Stimulated activated CD4-positive, alpha-beta T cell treated with anti-CD3 and anti-CD28 coated beads, Interleukin-15, amount 100 ng/mL, for 24 hours (primary cell): ENCODE measurements at regions not wholly inside any gene's neighbourhood (a gene's known extent, or its start where the extent isn't known, plus 50 kb on each side); places are given as distances from the start of the nearest gene placed in this dataset.

Experiments used
- DNase-seq: peaks from one replicate; pipeline ENCODE4 v3.0.0-alpha.2; 2020

DNA sequence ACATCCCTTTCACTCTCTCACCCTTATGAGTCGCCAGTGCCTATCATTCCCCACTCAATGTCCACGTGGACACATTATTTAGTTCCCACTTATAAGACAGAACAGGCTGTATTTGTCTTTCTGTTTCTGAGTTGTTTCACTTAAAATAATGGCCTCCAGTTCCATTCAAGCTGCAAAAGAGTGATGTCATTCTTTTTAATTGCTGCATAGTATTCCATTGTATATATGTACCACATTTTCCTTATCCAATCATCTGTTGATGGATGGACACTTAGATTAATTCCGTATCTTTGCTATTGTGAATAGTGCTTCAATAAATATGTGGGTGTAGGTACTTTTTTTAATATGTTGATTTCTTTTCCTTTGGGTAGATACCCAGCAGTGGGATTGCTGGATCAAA, 79.1 kb downstream of the ZNF365 start:
- no peak for DNase-seq

DNA sequence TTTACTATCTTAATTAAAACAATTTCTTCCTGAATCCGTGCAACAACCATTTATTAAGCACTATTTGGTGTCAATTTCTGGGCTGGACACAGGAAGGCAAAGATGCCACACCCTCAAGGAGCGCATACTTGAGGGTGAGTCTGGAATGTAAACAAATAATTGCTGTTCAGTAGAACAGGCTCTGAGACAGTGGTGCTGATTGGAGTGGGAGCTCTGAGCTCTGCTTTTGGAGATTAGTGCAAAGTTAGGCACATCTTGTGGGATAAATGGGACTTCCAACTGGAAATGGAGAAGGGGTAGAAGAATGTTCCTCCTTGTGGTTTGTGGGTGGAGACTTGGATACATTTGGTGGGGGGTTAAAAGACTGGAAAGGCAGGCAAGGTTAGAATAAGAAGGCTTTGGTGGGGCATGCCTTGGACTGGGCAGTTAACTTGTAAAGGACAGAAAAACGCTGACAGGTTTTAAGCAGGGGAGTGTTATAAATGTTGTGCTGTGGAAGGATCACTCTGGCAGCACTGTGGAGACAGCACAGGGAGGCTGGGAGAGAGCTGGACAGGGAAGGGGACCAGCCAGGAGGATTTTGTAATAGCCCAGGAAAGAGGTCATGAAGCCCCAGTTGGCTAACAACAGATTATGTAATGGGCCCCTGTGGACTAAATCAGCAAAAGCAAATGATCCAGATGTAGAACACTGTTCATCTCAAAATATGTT, 80.7 kb downstream of the ZNF365 start:
- no peak for DNase-seq

DNA sequence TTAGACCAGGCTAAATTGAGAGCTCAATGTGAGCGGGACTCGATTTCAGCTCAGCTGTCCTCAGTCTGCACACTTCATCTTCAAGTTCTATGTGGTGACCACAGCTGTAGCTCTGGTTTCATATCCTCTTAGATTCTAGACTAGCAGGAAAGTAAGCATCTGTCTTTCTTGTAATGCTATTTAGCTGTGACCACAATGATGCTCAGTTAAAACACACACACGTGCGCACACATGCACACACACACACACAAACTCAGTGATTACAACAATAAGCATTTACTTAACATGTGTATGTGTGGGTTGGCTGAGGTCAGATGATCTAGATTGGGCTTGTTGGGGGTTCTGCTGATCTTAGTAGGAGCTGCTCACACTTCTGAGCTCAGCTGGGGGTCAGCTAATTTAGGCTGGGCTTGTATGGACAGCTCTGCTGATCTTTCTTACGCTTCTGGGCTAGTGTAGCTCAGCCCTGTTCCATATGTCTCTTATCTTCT, 82.5 kb downstream of the ZNF365 start:
- no peak for DNase-seq

DNA sequence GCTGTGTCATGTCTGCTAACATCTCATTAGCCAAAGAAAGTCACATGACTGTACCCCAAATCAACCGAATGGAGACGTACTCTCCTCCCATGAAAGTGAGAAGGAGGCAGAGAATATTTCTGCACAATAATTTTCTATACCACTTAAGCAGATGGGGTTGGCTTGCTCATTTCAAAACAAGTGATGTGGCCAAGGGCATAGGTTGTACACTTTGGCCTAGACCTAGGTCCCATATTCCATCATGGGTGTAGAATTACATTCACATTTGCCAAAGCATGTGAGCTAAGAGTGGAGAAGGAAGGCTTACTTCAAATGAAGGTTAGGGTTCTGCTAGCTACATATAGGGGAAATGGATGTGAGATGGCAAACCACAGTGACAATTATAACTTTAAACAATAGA, 83.0 kb downstream of the ZNF365 start:
- DNase-seq: no peak

DNA sequence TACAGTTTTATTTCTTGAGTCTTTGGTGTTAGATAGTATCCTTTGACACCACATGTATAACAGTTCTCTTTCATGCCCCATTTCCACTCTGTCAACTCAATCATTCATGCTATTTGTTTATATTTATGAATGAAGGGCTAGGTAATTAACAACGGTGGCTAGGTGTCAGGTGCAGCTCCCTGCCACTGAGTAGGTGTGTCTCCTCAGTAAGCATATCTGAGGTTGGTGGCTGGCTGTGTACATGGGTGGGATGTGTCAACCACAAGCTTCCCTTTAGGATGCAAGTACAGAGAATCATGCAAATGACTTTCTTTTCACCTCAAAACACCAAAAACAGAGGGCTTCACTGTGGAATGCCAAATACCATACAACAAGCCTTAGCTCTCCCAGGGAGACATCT, 83.4 kb downstream of the ZNF365 start:
- no peak for DNase-seq

DNA sequence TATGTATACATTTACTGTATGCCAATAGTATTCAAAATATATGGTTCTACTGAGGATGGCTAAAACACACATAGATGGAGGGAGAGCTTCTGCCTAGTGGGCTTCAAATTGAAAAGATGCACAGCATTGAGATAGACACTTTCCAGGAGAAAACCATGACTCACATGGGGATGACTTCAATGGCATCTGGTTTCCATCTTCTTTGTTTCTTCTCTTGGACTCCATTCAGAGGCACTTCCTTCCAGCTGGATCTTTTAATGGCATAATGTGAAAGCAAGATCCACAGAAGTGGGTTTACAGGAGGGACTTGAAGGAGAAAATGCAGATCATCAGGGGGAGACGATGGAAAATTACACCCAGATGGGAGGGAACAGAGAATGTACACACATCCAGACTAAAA, 84.9 kb downstream of the ZNF365 start:
- DNase-seq: no peak

DNA sequence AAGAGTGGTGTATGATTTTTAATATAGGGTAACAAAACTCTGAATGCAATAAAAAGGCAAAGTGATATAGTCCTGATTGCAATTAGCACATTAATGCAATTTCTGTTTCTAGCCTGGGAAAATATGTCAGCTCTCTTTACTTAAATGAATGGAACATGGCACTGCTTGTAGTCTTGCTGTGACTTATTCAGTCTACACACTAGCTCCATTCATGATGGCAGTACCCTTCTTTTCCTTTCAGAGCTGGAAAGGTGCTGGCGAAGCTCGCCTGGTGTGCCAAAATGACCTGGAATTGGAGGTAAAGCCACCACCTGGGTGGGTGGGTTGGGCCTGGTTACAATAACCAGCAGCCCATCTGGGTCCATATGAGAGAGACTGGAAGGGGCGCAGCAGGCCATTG, 85.3 kb downstream of the ZNF365 start:
- no peak for DNase-seq

DNA sequence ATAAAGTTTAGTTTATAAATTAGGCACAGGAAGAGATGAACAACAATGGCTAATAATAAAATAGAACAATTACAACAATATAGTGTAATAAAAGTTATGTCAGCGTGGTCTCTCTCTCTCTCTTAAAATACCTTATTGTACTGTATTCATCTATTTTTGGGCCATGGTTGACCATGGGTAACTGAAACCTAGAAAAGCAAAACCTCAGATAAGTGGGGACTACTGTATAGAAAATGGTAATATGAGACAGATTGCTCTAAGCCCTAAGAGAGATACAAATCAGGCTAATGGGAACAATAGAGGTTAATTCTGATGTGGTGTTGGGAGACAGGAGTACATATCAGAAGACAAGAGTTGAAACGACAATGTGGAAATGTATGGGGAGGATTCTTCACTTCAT, 86.2 kb downstream of the ZNF365 start:
- no peak for DNase-seq

DNA sequence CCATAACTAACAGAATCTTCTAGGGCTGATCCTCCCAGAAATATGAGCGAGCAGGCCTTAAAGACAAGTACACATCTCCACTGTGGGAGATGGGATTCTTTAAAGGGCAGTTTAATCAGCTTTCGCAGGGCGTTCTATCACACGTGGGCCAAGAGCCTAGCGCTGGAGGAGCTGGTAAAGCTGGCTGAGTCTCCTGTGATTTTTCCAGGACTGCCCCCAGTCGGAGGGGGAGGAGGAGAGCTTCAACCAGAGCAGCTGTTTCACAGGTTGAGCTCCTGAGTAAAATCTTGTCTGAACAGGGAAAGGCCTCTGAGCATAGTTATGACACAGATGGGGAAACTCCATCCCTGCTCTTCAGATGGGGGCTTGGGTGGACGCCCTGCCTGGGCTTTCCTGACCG, 87.0 kb downstream of the ZNF365 start:
- DNase-seq: no peak

DNA sequence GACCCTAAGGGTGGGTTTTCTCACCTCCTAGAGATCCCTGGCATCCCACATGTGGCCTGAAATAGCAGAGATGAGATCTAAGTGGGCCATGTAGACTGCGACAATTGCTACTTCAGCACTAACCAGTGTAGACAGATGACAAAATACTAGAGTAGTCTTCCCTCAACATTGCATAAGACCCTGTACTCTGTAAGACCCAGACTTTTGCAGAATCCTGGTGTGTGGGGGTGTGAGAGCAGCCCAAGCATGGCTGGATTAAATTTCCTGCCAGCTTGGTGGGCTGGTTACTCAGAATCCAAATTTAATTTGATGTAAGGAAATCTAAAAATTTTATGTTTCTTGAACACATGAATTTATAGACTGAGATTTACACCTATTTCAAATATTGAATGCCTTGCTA, 88.3 kb downstream of the ZNF365 start:
- DNase-seq: no peak

DNA sequence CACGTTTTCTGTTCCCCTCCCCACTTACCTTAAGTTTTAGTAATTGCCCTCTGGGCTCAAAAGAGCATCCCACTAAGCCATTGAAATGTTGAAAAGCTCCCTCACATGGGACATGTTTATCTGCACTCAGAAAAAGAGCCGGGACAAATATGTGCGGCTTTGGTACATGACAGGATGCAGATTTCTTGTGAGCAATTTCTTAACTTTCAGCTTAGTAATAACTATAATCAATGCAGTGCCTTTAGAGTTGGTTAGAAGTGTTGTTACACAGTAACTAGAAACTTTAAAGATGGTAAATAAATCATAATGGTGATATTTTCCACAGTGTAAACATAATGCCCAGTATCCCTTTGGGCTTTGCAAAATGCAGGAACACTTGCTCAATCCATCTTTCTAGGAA, 89.2 kb downstream of the ZNF365 start:
- DNase-seq: no peak

DNA sequence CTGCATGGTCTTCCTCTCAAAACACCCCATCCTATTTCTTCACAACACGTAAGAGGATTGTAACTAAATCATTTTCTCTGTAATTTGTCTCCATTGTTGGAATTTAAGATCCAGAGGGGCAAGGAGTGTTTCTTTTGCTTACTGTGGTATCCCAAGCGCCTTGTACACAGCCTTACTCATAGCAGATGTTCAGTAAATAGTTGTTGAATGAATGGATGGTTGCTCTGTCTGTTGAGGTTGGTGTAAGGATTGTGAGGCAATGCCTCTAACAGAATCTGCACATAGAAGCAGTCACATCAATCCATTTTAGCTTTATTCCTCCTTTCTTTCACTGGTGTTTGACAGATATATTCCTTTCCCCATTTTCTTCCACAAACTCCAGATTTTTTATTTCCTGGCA, 90.1 kb downstream of the ZNF365 start:
- no peak for DNase-seq

DNA sequence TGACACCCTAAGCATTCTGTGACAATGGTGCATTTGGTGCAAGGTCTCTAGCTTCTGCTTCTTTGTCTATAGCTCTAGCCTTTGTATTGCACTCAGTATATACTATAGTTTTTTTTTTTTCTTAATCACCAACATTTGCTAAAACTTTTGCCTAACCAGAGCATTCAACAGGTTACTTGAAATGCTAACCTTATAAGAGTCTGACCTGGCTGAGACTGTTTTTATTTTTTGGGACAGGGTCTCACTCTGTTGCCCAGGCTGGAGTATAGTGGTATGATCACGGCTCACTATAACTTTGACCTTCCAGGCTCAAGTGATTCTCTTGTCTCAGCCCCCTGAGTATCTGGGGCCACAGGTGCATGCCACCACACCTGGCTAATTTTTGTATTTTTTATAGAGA, 92.4 kb downstream of the ZNF365 start:
- no peak for DNase-seq

DNA sequence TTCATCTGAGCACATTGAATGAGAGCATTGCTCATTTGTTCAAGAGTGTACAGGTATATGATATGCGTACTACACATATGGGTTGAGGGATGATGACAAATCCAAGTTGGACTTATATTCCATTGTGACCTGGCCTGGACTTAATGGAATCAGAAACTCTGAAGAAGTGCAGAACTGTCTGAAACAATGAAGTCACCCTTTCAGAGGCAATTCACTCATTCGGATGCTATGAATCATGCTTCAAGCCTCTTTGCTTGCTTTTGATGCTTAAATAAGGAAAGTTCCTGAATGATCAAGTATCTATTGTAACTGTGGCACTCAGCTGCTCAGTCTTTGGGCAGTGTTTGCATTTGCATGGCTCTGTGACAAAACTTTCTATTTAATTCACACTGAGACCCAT, 93.4 kb downstream of the ZNF365 start:
- no peak for DNase-seq

DNA sequence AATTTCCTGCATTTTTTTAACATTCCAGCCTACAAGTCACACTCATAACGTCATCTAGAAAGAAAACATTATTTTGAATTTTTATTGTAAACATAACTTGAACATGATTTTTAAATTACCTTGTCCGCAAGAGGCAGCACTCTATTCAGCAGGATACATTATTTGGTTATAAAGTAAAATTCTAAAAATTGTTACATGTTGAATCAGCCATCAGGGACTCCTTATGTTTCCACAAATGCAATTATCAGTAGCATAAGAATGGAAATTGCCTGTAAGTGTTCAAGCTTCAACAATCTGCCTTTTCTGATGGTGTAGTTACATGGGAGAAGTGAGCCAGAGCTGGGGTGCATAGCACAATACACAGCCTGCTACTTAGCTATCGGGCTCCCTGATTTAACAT, 97.5 kb downstream of the ZNF365 start:
- DNase-seq: no peak

DNA sequence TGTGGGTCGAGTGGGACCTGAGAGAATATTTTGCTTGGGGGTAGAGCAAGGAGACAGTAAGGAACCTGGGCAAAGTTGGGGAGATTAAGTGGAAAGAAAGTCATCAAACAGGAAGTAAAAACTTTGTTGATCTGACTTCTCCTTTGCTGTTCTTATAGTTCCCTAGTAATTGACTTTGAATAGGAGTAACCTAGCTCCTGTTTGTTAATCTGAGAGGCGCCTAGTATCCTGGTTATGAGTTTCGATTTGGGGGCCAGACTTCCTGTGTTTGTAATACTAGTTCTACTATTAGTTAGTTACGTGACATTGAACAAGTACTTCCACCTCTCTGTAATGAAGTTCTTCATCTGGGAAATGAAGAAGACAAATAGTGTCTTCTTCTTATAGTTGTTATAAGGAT, 99.1 kb downstream of the ZNF365 start:
- no peak for DNase-seq

DNA sequence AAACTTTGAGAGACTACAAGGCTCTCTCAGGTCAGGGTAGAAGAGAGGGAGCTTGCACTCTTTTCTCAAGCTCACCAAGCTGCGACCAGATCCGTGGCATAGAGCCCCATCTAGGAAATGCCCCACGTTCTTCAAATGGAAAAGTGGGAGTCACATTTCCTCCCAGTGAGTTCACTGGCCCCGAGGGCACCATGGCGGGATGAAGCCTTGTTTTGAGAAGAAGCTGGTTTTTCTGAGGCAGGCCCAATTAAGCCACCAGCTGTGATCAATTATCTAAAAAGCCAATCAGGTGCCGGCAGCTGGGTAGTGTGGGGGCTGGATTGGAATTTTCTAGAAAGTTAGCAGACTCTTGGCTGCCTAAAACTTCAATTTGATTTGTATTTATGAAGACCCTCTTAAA, 101.4 kb downstream of the ZNF365 start:
- no peak for DNase-seq

DNA sequence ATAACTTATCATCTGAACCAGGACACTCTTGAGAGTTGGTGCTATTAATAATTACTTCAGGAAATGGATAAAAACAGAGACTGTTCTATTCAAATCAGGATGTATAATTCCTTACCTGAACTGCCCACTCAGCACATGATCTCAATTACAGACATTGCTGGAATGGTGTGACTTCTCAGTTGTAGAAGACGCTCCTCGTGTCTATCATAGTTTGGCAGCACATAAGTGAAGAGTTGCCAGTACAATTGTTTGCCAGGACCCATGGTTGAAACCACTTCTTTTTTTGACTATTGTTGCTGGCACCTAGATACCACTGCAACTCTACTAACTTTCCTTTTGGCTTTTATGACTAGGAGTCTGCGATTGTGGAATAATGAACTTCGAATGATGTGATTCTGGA, 105.4 kb downstream of the ZNF365 start:
- DNase-seq: no peak

DNA sequence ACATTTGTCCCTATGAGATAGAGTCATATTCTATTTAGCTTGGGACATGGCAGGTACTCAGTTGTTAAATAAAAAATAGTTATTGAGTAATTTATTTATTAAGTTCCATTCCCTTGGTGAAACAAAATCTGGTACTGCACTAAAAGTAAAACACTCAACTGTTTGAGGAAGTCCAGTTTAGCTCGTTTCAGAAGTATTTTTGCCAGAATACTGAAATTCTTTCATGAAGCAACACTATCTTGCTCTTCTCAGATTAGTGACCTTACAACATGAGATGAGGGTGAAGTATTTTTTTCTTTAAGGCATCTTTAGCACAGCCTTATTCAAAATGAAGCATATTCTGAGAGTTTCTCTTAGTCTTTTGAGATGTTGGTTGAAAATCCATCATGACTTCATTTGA, 106.0 kb downstream of the ZNF365 start:
- DNase-seq: no peak

DNA sequence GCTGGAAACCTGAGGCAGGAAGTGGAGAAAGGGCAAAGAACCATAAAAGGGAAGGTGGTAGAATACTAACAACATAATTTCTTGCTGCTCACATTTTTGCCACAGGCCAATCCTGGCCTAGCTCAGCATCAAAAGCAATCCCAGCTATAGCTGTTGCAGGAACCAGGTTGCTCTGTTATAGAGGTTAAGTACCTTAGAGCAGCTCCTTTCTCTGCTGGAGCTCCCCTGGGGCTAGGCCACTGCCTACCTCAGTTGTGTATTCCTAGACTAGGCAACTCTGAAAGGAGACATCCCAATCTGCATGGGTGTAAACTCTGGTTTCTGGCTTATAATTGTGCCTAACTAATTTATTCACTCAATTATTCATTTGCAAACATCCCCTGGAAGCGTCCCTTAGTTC, 108.4 kb downstream of the ZNF365 start:
- DNase-seq: no peak

DNA sequence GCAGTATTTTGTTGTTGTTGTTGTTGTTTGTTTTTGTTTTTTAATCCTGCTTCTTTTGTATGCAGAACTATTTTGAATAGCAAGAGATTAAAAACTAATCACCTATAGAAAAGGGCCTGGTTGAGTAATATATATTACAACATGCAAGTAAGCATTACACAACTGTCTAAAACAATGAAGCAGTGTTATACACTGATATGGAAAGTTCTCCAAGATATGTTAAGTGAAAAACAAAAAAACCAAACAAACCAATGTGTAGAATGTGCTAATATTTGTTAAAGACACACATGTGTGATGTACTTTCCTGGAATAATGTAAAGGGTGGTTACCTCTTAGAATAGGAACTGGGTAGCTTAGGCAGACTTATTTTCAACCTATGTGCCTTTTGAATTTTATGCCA, 117.4 kb downstream of the ZNF365 start:
- DNase-seq: no peak

DNA sequence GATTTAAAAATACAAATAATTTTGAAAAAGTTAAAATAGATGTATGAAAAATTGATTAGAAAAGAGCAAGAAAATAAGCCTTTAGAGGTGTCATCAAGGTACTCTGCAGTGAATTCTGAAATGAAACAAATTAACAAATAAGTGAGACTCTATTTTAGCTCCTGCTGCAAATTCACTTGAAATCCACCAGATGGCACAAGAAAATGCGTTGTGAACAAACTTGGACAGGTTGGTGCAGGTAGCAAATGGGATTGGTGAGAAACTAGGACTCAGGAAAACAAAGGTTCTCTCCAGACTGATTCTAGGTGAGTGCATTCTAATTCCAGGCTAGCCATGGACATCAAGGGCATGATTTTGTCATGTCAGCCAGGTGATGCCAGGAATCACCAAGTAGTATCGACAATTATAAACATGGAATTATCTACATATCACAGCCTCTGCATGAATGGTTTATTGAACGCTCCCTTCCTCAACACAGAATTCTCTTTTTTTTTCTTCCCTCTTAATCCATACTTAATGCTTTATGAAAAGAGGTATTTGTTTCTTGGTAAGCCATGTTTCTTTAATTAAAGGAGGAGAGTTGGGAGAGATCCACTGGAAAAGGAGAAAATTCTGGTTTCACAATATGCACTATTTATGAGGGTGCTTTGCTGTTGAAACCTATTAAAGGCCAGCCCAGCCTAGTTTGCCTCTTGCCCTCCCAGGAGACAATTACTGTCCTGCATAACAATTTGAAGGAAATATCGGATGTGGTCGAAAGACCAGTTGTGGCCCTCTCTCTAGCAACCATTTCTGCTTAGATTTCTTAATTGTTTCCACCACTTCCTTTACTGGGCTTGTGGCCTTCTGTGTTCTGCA, 118.1 kb downstream of the ZNF365 start:
- DNase-seq: no peak

DNA sequence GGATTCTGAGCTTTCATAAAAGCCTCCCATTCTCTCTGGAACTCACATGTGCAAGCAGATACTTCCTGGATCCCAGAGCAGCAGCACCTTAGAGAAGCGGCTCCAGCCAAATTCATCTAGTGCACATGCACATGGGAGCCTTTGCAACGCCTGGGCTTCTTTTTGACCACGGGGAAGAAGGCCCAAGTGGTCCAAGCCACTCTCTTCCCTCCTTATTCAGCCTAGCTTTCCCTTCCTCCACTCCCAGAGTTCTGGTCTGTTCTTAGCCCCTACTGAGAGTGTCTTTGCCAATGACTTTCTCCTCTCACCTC, 118.7 kb downstream of the ZNF365 start:
- no peak for DNase-seq

DNA sequence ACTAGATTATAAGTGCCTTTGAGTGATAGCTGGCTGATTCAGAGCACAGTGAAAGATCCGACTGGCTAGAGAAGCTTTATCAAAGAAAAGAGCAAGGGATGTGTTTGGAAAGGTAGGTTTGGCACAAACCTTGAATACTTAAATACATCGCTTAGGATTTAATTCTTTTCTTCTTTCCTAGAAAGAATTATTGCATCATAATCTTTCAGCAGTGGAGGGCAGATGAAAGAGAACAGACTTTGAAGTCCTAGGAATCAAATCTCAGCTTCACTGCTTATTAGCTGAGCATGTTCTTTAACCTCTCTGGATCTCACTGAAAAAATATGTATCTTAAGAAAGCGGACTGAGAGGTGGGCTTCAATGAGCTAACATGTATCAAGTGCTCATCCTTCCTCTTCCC, 122.8 kb downstream of the ZNF365 start:
- DNase-seq: no peak

DNA sequence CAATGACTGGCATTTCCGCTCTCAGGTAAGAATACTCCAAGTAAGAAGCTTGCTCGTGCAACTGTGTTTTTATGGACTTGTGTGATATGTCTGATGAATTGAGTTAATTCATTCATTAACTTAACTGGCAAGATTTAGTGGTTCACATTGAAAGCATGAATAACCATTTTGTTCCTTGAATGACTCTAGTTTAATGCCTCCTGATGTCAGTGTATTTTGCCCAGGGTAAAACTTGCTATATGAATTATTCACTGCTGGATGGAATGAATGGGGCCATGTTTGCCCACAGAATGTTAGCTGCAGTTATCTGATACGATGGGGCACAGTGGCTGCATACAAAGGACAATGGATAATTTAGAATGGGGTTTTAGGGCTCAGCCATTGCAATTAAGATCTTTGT, 124.1 kb downstream of the ZNF365 start:
- no peak for DNase-seq
